ENCODE measurements at regions not wholly inside any gene's neighbourhood (a gene's known extent, or its start where the extent isn't known, plus 50 kb on each side); places are given as distances from the start of the nearest gene placed in this dataset.

GRCh38 chrY:7275014-7275413, 363.5 kb upstream of the AMELY start (continued):
- TF ChIP-seq, protein P1, sequence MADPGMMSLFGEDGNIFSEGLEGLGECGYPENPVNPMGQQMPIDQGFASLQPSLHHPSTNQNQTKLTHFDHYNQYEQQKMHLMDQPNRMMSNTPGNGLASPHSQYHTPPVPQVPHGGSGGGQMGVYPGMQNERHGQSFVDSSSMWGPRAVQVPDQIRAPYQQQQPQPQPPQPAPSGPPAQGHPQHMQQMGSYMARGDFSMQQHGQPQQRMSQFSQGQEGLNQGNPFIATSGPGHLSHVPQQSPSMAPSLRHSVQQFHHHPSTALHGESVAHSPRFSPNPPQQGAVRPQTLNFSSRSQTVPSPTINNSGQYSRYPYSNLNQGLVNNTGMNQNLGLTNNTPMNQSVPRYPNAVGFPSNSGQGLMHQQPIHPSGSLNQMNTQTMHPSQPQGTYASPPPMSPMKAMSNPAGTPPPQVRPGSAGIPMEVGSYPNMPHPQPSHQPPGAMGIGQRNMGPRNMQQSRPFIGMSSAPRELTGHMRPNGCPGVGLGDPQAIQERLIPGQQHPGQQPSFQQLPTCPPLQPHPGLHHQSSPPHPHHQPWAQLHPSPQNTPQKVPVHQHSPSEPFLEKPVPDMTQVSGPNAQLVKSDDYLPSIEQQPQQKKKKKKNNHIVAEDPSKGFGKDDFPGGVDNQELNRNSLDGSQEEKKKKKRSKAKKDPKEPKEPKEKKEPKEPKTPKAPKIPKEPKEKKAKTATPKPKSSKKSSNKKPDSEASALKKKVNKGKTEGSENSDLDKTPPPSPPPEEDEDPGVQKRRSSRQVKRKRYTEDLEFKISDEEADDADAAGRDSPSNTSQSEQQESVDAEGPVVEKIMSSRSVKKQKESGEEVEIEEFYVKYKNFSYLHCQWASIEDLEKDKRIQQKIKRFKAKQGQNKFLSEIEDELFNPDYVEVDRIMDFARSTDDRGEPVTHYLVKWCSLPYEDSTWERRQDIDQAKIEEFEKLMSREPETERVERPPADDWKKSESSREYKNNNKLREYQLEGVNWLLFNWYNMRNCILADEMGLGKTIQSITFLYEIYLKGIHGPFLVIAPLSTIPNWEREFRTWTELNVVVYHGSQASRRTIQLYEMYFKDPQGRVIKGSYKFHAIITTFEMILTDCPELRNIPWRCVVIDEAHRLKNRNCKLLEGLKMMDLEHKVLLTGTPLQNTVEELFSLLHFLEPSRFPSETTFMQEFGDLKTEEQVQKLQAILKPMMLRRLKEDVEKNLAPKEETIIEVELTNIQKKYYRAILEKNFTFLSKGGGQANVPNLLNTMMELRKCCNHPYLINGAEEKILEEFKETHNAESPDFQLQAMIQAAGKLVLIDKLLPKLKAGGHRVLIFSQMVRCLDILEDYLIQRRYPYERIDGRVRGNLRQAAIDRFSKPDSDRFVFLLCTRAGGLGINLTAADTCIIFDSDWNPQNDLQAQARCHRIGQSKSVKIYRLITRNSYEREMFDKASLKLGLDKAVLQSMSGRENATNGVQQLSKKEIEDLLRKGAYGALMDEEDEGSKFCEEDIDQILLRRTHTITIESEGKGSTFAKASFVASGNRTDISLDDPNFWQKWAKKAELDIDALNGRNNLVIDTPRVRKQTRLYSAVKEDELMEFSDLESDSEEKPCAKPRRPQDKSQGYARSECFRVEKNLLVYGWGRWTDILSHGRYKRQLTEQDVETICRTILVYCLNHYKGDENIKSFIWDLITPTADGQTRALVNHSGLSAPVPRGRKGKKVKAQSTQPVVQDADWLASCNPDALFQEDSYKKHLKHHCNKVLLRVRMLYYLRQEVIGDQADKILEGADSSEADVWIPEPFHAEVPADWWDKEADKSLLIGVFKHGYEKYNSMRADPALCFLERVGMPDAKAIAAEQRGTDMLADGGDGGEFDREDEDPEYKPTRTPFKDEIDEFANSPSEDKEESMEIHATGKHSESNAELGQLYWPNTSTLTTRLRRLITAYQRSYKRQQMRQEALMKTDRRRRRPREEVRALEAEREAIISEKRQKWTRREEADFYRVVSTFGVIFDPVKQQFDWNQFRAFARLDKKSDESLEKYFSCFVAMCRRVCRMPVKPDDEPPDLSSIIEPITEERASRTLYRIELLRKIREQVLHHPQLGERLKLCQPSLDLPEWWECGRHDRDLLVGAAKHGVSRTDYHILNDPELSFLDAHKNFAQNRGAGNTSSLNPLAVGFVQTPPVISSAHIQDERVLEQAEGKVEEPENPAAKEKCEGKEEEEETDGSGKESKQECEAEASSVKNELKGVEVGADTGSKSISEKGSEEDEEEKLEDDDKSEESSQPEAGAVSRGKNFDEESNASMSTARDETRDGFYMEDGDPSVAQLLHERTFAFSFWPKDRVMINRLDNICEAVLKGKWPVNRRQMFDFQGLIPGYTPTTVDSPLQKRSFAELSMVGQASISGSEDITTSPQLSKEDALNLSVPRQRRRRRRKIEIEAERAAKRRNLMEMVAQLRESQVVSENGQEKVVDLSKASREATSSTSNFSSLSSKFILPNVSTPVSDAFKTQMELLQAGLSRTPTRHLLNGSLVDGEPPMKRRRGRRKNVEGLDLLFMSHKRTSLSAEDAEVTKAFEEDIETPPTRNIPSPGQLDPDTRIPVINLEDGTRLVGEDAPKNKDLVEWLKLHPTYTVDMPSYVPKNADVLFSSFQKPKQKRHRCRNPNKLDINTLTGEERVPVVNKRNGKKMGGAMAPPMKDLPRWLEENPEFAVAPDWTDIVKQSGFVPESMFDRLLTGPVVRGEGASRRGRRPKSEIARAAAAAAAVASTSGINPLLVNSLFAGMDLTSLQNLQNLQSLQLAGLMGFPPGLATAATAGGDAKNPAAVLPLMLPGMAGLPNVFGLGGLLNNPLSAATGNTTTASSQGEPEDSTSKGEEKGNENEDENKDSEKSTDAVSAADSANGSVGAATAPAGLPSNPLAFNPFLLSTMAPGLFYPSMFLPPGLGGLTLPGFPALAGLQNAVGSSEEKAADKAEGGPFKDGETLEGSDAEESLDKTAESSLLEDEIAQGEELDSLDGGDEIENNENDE (IDR thresholded peaks at IDR 0.05; ENCODE audit: insufficient replicate concordance, low read length) = no peak
- no peak for TF ChIP-seq SP2 (IDR thresholded peaks at IDR 0.05; ENCODE audit: low read length)
- TF ChIP-seq CREB1 (IDR thresholded peaks at IDR 0.05) = no peak
- TF ChIP-seq TBP (IDR thresholded peaks at IDR 0.05; ENCODE audit: low read depth, low read length) = no peak
- TF ChIP-seq RAD21 (IDR thresholded peaks at IDR 0.05 in 1 of 2, conservative IDR thresholded peaks at IDR 0.05 in 1 of 2; ENCODE audit: low read depth in 2 of 2, low read length in 2 of 2) = no peak

Data from H1 (cell line).